ENCODE measurements at regions not wholly inside any gene's neighbourhood (a gene's known extent, or its start where the extent isn't known, plus 50 kb on each side); places are given as distances from the start of the nearest gene placed in this dataset.

- H2BK5ac ChIP-seq (ENCODE audit: low read depth, low read length) = no peak overlapping the region
- no peak overlapping the region for H3K23ac ChIP-seq (ENCODE audit: insufficient read length)
- no peaks in the 10 kb centered on the region for H3K9me3 ChIP-seq (ENCODE audit: insufficient read depth in 2 of 2, low read depth in 1 of 2, low read length in 1 of 2)
- H3K36me3 ChIP-seq (ENCODE audit: control insufficient read depth in 2 of 4, insufficient read depth in 4 of 4, low read length in 3 of 4) = no peaks in the 10 kb centered on the region
- no peak overlapping the region for H3K27ac ChIP-seq (ENCODE audit: low read depth, low read length)
- H2AFZ ChIP-seq (ENCODE audit: low read length) = no peak overlapping the region
- no peaks in the 10 kb centered on the region; a peak in 1 of 7 replicates for H3K27me3 ChIP-seq (replicated peaks in 1 of 4; ENCODE audit: control insufficient read depth in 3 of 4, extremely low read depth in 1 of 4, insufficient read depth in 3 of 4, low read length in 3 of 4)
- H2BK120ac ChIP-seq (replicated peaks; ENCODE audit: low read depth, low read length) = no peak overlapping the region
- no peak overlapping the region for H3K4me2 ChIP-seq (ENCODE audit: insufficient read depth in 1 of 2, low read depth in 2 of 2, low read length in 2 of 2)
- FAIRE-seq = no peak
- no peak overlapping the region for H3K14ac ChIP-seq (ENCODE audit: insufficient read length)
- CTCF ChIA-PET (ENCODE audit: partially characterized antibody) = interaction anchor here (0.6 kb wide), 1 partner anchor 1894 kb away, joined by 3 read pairs; no protein-coding TSS in a partner anchor
- H2BK12ac ChIP-seq (ENCODE audit: low read depth, low read length) = no peak overlapping the region
- TF ChIP-seq TAF7 (optimal IDR thresholded peaks at IDR 0.05; ENCODE audit: borderline replicate concordance, low read depth, low read length) (no peak), EP300 (IDR thresholded peaks at IDR 0.05; ENCODE audit: borderline replicate concordance in 1 of 2, low read depth in 2 of 2, low read length in 2 of 2) (no peak), MAFK (IDR thresholded peaks at IDR 0.05; ENCODE audit: low read depth, low read length) (no peak), POU5F1 (IDR thresholded peaks at IDR 0.05; ENCODE audit: low read depth, low read length) (no peak), TEAD4 (IDR thresholded peaks at IDR 0.05; ENCODE audit: low read depth, low read length) (no peak), SIRT6 (IDR thresholded peaks at IDR 0.05; ENCODE audit: low read length) (no peak), KDM1A (IDR thresholded peaks at IDR 0.05; ENCODE audit: borderline replicate concordance, low read length) (no peak), SIN3A (conservative IDR thresholded peaks at IDR 0.05 in 1 of 2, IDR thresholded peaks at IDR 0.05 in 1 of 2; ENCODE audit: low read depth in 1 of 2, low read length in 2 of 2) (no peak), ATF2 (IDR thresholded peaks at IDR 0.05; ENCODE audit: low read length) (no peak)
- no peak overlapping the region for H3K4ac ChIP-seq (replicated peaks; ENCODE audit: insufficient read length, low read depth, low read length)
- H3K18ac ChIP-seq (ENCODE audit: extremely low read depth, low read length) = no peak overlapping the region
- H3K56ac ChIP-seq (replicated peaks; ENCODE audit: insufficient read length, low read depth, low read length) = no peak overlapping the region
- peaks cover 9 to 17% (median 13%) of the 10 kb centered on the region in 4 experiments; a peak in 6 of 7 replicates for H3K4me1 ChIP-seq (replicated peaks in 1 of 4; ENCODE audit: control insufficient read depth in 3 of 4, insufficient read depth in 4 of 4, low read length in 3 of 4)
- H4K20me1 ChIP-seq (replicated peaks in 1 of 2; ENCODE audit: control insufficient read depth in 1 of 2, insufficient read depth in 2 of 2, low read length in 2 of 2) = no peaks in the 10 kb centered on the region
- DNase-seq (ENCODE audit: low read depth in 1 of 2, low spot score in 2 of 2) = no peak
- no peak overlapping the region for H4K5ac ChIP-seq (ENCODE audit: insufficient read length, low read depth, low read length)
- H3K79me2 ChIP-seq (ENCODE audit: control insufficient read depth in 1 of 2, insufficient read depth in 2 of 2, low read length in 2 of 2) = no peaks in the 10 kb centered on the region
- no peak overlapping the region for H4K8ac ChIP-seq (ENCODE audit: extremely low read depth, insufficient read depth, low read length)
- 86% methylated on average over 1 of the region's 1 CpG; no CpG with 5 or more reads in 1 of the 2 experiments for WGBS, 2 experiments (ENCODE audit: extremely low coverage in 1 of 2, insufficient coverage in 1 of 2, insufficient read length in 1 of 2, insufficient replicate concordance in 2 of 2, low coverage in 1 of 2, low lambda C conversion rate in 2 of 2, missing lambda C conversion rate in 1 of 2)
- POLR2A ChIA-PET (ENCODE audit: partially characterized antibody) = interaction anchor here (1.3 to 1.5 kb wide), 2 partner anchors 64 to 72 kb away, joined by 3 to 5 read pairs; no protein-coding TSS in a partner anchor
- no peak overlapping the region for H2BK20ac ChIP-seq (ENCODE audit: low read length)
- H3K9ac ChIP-seq (replicated peaks in 1 of 4; ENCODE audit: extremely low read depth in 1 of 4, low read depth in 3 of 4, low read length in 3 of 4) = no peak overlapping the region
- no peak overlapping the region for H3K4me3 ChIP-seq (ENCODE audit: extremely low read depth in 1 of 4, insufficient read depth in 2 of 4, low read depth in 3 of 4, low read length in 4 of 4)
- H2AK5ac ChIP-seq (ENCODE audit: low read depth, low read length) = no peak overlapping the region
- no peak overlapping the region for H4K91ac ChIP-seq (replicated peaks; ENCODE audit: insufficient read length, low read length)
- no peak overlapping the region for H2BK15ac ChIP-seq (ENCODE audit: low read length)
- H3K23me2 ChIP-seq (ENCODE audit: low read depth, low read length) = no peaks in the 10 kb centered on the region
- no peaks in the 10 kb centered on the region for H3K79me1 ChIP-seq (ENCODE audit: low read depth, low read length)
Measured at GRCh38 chr22:26746311-26746710, 88.9 kb downstream of the MIAT start.

Measured in H1 (cell line).